HG03439 (cell line): ENCODE measurements at regions not wholly inside any gene's neighbourhood (a gene's known extent, or its start where the extent isn't known, plus 50 kb on each side); places are given as distances from the start of the nearest gene placed in this dataset.
A peak's percentile ranks its signal among the peaks of the same experiment; 100 is the strongest.
"Not testable (repeated sequence)": the region's sequence is repeated elsewhere in the genome, so short reads cannot be mapped to it uniquely, and the experiment has no call there.

Experiments
- ATAC-seq: cut with Tn5 transposase; IDR thresholded peaks from one replicate; pipeline ENCODE4 v1.9.1; 2021; ENCODE audit warnings: mild to moderate bottlenecking, moderate library complexity; ENCODE audit not compliant: unreplicated experiment

- ATAC-seq = no peak
These were observed 93.9 kb upstream of the CITED2 start for GRCh38 chr6:139468178-139468819.

DNA sequence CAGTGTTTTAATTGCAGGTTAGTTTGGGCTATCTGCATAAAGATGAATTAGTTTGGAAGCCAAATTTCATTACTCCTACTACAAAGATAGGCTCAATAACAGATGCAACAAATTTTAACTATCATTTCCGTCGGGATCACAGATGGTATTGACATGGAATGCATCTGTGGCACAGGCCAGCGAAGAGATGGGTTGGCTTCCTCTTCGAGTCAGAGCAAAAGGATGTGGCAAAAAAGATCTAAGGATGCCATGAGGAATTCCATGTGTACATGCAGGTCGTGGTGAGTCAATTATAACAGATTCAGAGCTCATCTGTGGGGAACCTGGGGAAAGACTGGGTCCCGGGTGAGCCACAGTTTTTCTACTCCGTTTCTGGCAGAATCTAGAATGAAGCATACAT, 83.0 kb upstream of the CITED2 start:
- no peak for ATAC-seq

DNA sequence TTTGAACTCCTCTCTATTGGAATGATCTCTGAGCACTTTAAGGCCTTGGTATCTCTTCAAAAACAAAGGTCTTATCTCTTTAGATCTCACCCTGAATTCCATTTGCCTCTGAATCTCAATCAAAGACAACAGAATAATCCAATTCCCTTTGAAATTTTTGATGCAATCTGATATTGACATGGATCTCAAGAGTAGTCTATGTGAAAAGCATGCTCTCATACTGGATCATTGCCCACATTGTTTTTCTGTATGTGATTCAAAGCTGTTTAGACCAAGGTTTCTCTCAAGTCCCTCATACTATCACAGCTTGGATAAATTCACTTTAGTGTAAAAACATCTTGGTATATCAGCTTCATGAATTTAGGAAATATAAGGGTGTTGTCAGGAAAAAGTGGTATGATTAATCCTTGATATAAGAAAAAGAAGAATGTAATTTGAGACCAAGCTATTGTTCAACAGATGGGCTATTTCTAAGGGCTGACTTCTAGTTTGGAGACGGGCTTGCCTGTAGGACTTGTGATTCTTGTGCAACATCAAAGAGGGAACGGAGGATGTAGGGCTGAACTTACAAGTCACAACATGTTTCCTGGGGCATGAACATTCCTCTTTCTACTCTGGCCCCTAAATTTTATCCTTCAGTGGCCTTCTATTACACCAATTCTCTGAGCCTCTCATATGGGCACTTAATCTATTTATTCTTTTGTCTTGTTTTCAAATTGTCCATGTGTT, 77.9 kb upstream of the CITED2 start:
- no peak for ATAC-seq

- no peak for ATAC-seq
These were observed 75.2 kb upstream of the CITED2 start for GRCh38 chr6:139449611-139450000.

DNA sequence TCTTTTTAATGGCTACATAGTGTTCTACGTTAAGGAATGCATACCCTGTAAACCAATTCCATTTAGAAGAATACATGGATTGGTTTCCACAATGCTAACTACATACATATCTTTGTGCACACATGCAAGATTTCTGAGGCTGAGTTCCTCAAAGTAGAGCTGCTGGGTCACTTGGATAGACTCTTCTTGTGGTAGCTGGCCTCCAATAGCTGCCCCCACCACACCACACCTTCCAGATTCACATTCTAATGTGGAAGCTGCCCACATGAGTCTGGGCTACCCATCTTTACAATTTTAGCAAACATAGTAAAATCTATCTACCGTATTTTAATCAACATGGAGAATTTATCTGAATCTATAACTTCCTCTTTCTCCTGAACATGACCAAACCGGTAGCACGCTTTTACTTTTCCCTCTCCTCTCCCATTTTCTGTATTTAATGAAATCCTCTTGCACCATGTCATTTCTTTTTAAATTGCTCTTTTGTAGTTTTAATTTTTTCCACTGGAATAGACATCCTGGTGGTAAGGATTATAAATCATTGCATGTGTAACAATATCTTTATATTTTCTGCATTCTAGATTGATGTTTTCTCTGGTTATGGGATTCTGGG, 74.7 kb upstream of the CITED2 start:
- no peak for ATAC-seq

DNA sequence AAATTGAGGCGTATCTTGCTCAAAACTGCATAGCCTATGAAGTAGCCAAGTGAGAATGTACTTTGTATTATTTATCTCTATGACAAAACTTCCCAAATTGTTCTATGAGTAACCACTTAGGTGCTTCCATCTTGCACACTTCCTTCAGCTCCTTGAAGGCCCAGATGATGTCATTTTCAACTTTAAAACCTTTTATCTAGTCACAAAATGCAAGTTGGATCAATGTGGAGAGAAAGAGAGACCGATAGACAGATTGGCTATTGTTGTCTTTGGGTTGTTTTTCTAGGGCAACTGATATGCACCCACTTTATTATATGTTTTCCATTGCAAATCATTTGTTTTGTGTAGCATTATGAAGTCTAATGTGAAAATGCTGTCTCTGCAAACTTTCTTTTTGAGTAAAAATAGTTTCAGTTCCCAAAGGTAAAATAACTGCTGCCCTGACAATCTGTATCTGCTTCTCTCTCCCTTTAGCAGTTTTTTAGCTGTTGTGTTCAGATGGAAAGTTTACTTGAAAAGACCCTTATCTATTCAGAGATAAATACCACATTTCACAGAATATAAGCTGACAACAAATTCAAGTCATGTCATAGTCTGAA, 73.7 kb upstream of the CITED2 start:
- ATAC-seq = peak; percentile 85

- ATAC-seq = no peak
These were observed 73.2 kb upstream of the CITED2 start for GRCh38 chr6:139447656-139447975.

DNA sequence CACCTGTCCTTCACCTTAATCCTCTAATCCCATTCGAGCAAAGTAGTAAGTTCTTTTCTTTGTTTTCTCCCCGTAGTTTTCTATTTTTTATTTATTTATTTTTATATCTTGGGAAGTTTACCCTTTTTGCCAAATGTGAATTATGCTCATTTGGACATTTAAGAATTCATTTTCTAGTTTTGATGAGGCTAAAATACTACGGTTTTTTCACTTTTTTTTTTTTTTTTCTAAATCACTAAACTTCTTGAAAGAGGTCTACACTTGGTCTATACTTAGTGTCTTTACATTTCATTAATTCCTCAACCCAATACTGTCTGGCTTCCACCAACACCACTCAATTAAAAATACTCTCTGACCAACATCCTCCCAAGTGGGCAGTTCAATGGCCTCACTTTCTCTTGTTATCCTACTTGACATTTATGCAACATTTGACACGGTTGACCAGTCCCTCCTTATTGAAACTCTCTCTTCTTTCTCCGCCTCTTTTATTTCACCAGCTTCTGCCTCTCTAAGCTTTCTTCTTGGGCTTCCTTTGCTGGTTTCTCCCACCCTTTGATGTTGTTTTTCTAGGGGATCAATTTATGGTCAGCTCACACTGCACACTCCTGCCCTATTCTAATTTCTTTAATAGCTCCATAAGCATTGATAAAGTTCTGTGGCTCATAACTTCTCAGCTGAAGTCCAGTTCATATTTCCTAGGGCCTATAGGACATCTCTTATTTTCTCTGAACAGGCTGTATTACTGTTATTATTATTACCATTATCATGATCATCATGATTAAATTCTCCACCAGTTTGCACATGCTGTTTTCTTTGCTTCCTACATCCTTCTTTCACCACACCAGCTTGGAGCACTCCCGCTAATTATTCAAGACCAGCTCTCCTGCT, 72.6 kb upstream of the CITED2 start:
- ATAC-seq = no peak

DNA sequence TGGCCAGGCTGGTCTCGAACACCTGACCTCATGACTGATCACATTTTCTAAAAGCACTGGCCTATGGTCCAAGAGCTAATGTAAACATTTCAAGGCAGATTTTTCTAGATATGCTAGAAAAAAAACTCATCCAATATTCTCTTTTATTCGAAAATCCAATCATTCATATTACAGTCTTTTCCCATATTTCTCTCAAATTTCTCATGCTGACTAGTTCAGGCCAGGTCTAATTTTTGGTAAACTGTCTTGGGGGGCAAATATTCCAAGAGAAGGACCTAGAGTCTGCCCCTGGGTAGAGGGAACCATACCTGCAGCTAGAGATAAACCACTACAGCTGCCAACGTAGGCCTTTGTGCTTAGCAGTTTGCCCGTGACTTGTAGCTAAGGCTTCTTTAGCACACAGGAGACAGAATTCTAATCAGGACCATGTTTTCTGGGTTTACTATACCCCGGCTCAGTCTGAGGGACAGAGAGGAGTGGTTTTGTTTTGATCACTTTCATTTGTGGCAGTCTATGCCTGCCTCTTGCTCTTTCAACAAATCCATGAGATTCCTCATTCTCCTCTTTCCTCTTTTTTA, 71.8 kb upstream of the CITED2 start:
- ATAC-seq = no peak

DNA sequence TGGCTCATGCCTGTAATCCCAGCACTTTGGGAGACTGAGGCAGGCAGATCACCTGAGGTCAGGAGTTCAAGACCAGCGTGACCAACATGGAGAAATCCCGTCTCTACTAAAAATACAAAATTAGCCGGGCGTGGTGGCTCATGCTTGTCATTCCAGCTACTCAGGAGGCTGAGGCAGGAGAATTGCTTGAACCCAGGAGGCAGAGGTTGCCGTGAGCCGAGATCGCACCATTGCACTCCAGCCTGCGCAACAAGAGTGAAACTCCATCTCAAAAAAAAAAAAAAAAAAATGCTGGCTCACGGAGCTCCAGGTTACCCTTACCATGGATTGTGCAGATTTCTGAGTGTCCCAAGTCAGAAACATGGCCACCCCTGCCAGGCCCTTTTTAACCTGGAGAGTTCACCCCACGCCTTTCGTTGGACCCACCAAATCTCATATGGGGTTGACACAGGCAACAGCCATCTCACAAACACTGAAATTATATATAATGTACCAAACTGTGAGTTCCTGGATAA, 69.9 kb upstream of the CITED2 start:
- not testable (repeated sequence) for ATAC-seq

GRCh38 chr6:139443231-139444112, 69.0 kb upstream of the CITED2 start:
- no peak for ATAC-seq

DNA sequence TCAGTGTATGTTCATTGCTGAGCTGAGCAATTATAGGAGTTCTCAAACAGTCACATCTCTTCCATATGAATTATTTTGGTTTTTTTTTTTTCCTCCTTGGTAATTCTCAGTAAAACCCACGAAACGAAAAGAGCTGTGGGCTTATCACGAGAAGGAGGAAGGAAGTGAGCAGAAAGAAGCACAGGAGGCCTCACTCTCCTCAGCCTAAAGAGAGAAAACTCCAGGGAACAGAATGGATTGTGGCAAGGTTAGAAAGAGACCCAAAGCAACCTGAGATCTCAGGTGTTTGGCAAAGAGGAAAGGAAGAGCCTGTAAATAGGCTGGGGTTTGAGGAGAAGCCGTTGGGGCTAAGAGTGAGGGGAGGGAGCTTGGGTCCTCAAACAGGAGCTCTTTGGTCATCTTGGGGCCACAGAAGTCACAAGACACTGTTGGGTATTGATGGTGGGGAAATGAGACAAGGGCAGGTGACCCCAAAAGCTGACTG, 67.8 kb upstream of the CITED2 start:
- no peak for ATAC-seq

DNA sequence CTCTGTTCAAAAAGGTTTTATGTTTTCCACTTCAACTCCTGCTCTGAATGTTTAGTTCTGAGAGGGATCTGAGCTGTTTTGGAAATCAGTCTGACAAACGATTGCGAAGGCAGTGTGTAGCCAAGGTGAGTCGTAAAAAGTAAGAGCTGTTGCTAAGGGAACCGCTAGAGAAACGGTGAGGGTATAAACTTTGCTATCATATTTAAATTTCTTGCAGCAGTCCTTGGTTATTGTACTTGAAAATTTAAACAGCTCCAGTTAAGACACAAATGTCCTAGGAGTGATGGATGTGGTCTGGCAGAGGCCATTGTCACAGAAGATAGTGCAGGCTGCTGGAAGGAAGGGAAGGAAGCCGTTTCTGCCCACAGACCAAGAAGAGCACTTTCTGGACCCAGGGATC, 64.9 kb upstream of the CITED2 start:
- no peak for ATAC-seq

DNA sequence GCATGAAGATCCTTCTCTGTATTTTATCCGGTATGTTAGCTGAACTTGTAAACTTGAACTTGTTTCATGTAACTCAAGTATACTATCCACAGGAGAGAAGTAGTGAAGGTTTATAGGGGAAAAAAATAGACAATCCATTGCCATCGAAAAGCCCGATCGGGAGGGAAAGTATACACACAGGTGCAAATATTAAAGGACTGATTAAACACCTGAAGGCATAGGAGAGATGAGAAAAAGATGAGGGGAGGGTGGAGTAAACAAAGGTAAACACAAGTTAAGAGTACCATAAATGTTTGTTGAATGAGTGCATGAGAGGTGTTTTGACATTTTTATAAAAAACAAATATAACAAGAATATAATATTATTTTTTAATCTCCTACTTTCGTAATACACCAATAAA, 64.3 kb upstream of the CITED2 start:
- no peak for ATAC-seq

DNA sequence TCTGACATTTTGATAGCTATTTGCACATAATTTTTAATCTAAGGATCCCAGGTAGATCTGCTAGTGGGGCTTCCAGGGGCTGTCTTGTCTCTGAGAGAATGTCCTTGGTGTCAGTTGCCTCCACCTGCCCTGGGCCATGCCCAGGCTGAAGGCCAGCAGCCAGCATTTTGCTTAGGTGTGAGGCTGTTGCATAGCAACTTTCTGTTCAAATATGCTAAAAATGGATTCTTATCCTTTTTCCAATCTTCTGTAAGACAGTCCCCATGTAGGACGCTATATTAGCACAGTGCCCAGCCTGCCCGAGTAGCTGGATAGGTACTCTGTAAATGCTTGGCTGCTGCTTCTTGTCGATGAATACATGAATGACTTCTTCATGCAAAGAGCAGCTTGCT, 62.5 kb upstream of the CITED2 start:
- ATAC-seq = no peak

- ATAC-seq = no peak
These were observed 61.9 kb upstream of the CITED2 start for GRCh38 chr6:139436200-139436956.

DNA sequence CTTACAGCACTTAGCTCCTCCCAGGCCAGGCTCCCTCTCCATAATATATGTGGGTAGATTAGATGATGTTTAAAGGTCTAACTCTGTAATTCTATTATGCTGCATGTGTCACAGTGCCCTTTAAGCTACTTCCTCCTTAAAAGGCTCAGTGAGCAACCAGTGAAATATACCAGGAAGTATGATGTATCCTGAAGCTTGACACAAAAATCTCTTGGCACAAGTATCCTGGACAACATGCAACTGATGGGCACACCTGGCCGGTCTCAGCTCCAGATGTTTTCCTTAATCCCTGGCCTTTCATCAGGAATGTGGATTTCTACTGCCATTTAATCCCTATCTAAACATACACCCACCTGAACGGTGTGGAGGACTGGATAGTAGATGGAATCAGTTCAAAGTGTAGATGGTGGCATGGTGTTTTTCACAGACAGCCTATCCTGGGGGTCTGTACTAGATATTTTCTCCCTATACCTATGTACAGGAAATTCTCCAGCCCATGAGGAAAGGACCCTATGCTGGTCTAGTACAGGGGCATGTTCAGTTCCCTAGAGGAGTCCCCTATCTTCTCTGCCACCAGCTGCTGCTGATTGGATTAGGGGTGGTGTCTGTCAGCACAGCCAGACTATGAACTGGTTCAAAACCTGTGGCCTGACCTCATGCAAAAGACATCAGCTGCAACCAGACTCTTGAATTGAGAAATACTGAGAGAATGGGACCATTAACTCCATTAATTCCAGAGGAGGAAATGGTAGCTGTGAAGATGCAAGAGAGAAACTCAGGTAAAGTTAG, 59.4 kb upstream of the CITED2 start:
- ATAC-seq = no peak

DNA sequence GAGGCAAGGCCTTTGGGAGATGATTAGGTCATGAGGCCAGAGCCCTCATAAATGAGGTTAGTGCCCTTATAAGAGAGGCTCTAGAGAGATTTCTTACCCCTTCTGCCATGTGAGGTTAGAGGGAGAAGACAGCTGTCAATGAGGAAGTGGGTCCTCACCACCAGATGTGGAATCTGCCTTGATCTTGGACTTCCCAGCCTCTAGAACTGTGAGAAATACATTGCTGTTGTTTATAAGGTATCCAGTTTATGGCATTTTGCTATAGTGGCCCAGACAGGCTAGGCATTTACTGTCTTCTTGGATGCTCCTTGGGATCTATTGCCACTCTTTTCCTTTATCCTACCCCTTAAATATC, 57.1 kb upstream of the CITED2 start:
- no peak for ATAC-seq
